Hepatocyte (in vitro differentiated cells): ENCODE measurements at regions not wholly inside any gene's neighbourhood (a gene's known extent, or its start where the extent isn't known, plus 50 kb on each side); places are given as distances from the start of the nearest gene placed in this dataset.

ENCODE experiments used
- DNase-seq: peaks from one replicate; pipeline ENCODE4 v3.0.0-alpha.2; 2016; ENCODE audit warnings: low spot score
- H2AFZ ChIP-seq: fragments of 200-600 bp; sonication (generic); 2 replicates; pipeline ENCODE4 v1.6.0; 2016; ENCODE audit warnings: antibody characterized with exemption, mild to moderate bottlenecking
- H3K27ac ChIP-seq: fragments of 200-600 bp; sonication (generic); 2 replicates; pipeline ENCODE4 v1.5.1; 2016; ENCODE audit warnings: mild to moderate bottlenecking
- H3K27me3 ChIP-seq: fragments of 200-600 bp; sonication (generic); 2 replicates; pipeline ENCODE4 v1.6.1; 2016
- H3K36me3 ChIP-seq: fragments of 200-600 bp; sonication (generic); replicated peaks from 2 replicates; pipeline ENCODE4 v1.5.1; 2016; ENCODE audit warnings: low read depth; ENCODE audit not compliant: insufficient read depth
- H3K4me1 ChIP-seq: fragments of 200-600 bp; sonication (generic); 2 replicates; pipeline ENCODE4 v1.5.1; 2016; ENCODE audit warnings: mild to moderate bottlenecking, moderate library complexity; ENCODE audit not compliant: insufficient read depth
- H3K4me2 ChIP-seq: fragments of 200-600 bp; sonication (generic); 2 replicates; pipeline ENCODE4 v1.6.0; 2016
- H3K4me3 ChIP-seq: fragments of 200-600 bp; sonication (generic); 2 replicates; pipeline ENCODE4 v1.5.1; 2016; ENCODE audit warnings: mild to moderate bottlenecking
- H3K79me2 ChIP-seq: fragments of 200-600 bp; sonication (generic); 2 replicates; pipeline ENCODE4 v1.6.0; 2017; ENCODE audit warnings: mild to moderate bottlenecking
- H3K9me2 ChIP-seq: fragments of 200-600 bp; sonication (generic); replicated peaks from 2 replicates; pipeline ENCODE4 v1.6.0; 2017; ENCODE audit warnings: mild to moderate bottlenecking; ENCODE audit not compliant: insufficient read depth
- H3K9me3 ChIP-seq: fragments of 200-600 bp; sonication (generic); 2 replicates; pipeline ENCODE4 v1.5.1; 2016; ENCODE audit warnings: low read depth, mild to moderate bottlenecking
- H4K20me1 ChIP-seq: fragments of 200-600 bp; sonication (generic); 2 replicates; pipeline ENCODE4 v1.6.0; 2016; ENCODE audit warnings: mild to moderate bottlenecking; ENCODE audit not compliant: insufficient read depth, poor library complexity, severe bottlenecking
- CTCF ChIP-seq: fragments of 200-600 bp; sonication (generic); IDR thresholded peaks from 2 replicates; pipeline ENCODE4 v1.5.1; 2016; ENCODE audit warnings: antibody characterized with exemption, mild to moderate bottlenecking; ENCODE audit not compliant: poor library complexity
- EZH2 ChIP-seq: fragments of 200-600 bp; sonication (generic); IDR thresholded peaks from 2 replicates; pipeline ENCODE4 v1.6.1; 2016; ENCODE audit warnings: antibody characterized with exemption, mild to moderate bottlenecking, borderline replicate concordance
- EZH2phosphoT487 ChIP-seq: fragments of 200-600 bp; sonication (generic); IDR thresholded peaks from one replicate; pipeline ENCODE4 v1.6.1; 2018; ENCODE audit warnings: antibody characterized with exemption, mild to moderate bottlenecking, low read depth, moderate library complexity; ENCODE audit not compliant: unreplicated experiment, severe bottlenecking
- WGBS: methylation state at CpG from one replicate; pipeline ENCODE4 v1.1.6; 2016; ENCODE audit warnings: low lambda C conversion rate; ENCODE audit errors: missing lambda C conversion rate; 5-methylcytosine and 5-hydroxymethylcytosine counted together

GRCh38 chr6:154921482-154921881 is 73.6 kb upstream of the TIAM2 start:
- no peaks in the 10 kb centered on the region for H3K9me2 ChIP-seq
- H3K4me1 ChIP-seq = no peaks in the 10 kb centered on the region
- 86% methylated on average over 4 of the region's 4 CpGs for WGBS
- no peak overlapping the region for H2AFZ ChIP-seq
- TF ChIP-seq CTCF (no peak), EZH2phosphoT487 (no peak), EZH2 (no peak)
- H3K27me3 ChIP-seq = no peaks in the 10 kb centered on the region
- no peak overlapping the region for H3K4me2 ChIP-seq
- H3K4me3 ChIP-seq = no peak overlapping the region
- H3K36me3 ChIP-seq = no peaks in the 10 kb centered on the region
- no peaks in the 10 kb centered on the region for H3K9me3 ChIP-seq
- no peak for DNase-seq
- no peak overlapping the region for H3K27ac ChIP-seq
- no peaks in the 10 kb centered on the region for H4K20me1 ChIP-seq
- H3K79me2 ChIP-seq = no peaks in the 10 kb centered on the region

- no peaks in the 10 kb centered on the region for H3K36me3 ChIP-seq
- H3K9me3 ChIP-seq = no peaks in the 10 kb centered on the region
- no peaks in the 10 kb centered on the region for H4K20me1 ChIP-seq
- no peaks in the 10 kb centered on the region for H3K4me1 ChIP-seq
- H3K9me2 ChIP-seq = no peaks in the 10 kb centered on the region
- no peak for DNase-seq
- 61% methylated on average over 4 of the region's 5 CpGs for WGBS
- no peak overlapping the region for H3K4me2 ChIP-seq
- H3K27ac ChIP-seq = no peak overlapping the region
- H3K79me2 ChIP-seq = no peaks in the 10 kb centered on the region
- H2AFZ ChIP-seq = no peak overlapping the region
- H3K4me3 ChIP-seq = no peak overlapping the region
- TF ChIP-seq EZH2phosphoT487 (no peak), CTCF (no peak), EZH2 (no peak)
- H3K27me3 ChIP-seq = no peaks in the 10 kb centered on the region
Measured at GRCh38 chr6:154923199-154923869, 71.8 kb upstream of the TIAM2 start.

- WGBS = 86% methylated on average over 8 of the region's 8 CpGs
- Histone ChIP-seq H3K9me3 (no peaks in the 10 kb centered on the region), H3K27ac (no peak overlapping the region), H3K79me2 (no peaks in the 10 kb centered on the region), H3K36me3 (no peaks in the 10 kb centered on the region), H4K20me1 (no peaks in the 10 kb centered on the region), H3K27me3 (no peaks in the 10 kb centered on the region), H3K4me3 (no peak overlapping the region), H3K9me2 (no peaks in the 10 kb centered on the region), H3K4me1 (no peaks in the 10 kb centered on the region), H2AFZ (no peak overlapping the region), H3K4me2 (no peak overlapping the region)
- DNase-seq = no peak
- TF ChIP-seq CTCF (no peak), EZH2phosphoT487 (no peak), EZH2 (no peak)
Measured at GRCh38 chr6:154925130-154925529, 70.0 kb upstream of the TIAM2 start.
